Trophoblast cell (in vitro differentiated cells and primary cell): ENCODE measurements at regions not wholly inside any gene's neighbourhood (a gene's known extent, or its start where the extent isn't known, plus 50 kb on each side); places are given as distances from the start of the nearest gene placed in this dataset.

Experiments used
- DNase-seq, 2 donors: peaks; one replicate each; pipeline ENCODE4 v3.0.0-alpha.2; 2016
- H2AFZ ChIP-seq: 2 replicates; pipeline ENCODE4 v1.6.1; 2013; ENCODE audit warnings: low read length, moderate library complexity, mild to moderate bottlenecking; ENCODE audit not compliant: insufficient read depth, poor library complexity
- H2AK5ac ChIP-seq: 2 replicates; pipeline ENCODE4 v1.6.1; 2013; ENCODE audit warnings: mild to moderate bottlenecking, low read length
- H2BK120ac ChIP-seq: 2 replicates; pipeline ENCODE4 v1.6.1; 2013; ENCODE audit warnings: low read length, mild to moderate bottlenecking, moderate library complexity; ENCODE audit not compliant: insufficient read depth, poor library complexity
- H2BK12ac ChIP-seq: 2 replicates; pipeline ENCODE4 v1.6.1; 2013; ENCODE audit warnings: mild to moderate bottlenecking, low read length, moderate library complexity
- H2BK5ac ChIP-seq: 2 replicates; pipeline ENCODE4 v1.6.1; 2013; ENCODE audit warnings: low read length, low read depth, moderate library complexity, mild to moderate bottlenecking; ENCODE audit not compliant: poor library complexity
- H3K14ac ChIP-seq: 2 replicates; pipeline ENCODE4 v1.6.1; 2013; ENCODE audit warnings: mild to moderate bottlenecking, low read length
- H3K18ac ChIP-seq: 2 replicates; pipeline ENCODE4 v1.6.1; 2013; ENCODE audit warnings: mild to moderate bottlenecking, low read length
- H3K23ac ChIP-seq: 2 replicates; pipeline ENCODE4 v1.6.1; 2013; ENCODE audit warnings: low read length
- H3K27ac ChIP-seq: 2 replicates; pipeline ENCODE4 v1.5.1; 2013; ENCODE audit warnings: low read depth, mild to moderate bottlenecking, inconsistent platforms, low read length, moderate library complexity
- H3K27me3 ChIP-seq: 2 replicates; pipeline ENCODE4 v1.6.1; 2013; ENCODE audit warnings: inconsistent platforms, mild to moderate bottlenecking, low read length, moderate library complexity; ENCODE audit not compliant: insufficient read depth
- H3K36me3 ChIP-seq, 2 experiments: 1 replicate in 1 of 2; 2 replicates in 1 of 2; pipeline ENCODE4 v1.6.1; 2013; ENCODE audit warnings: low read length in 2 of 2, mild to moderate bottlenecking in 2 of 2, moderate library complexity in 1 of 2; ENCODE audit not compliant: insufficient read depth in 2 of 2, control insufficient read depth in 1 of 2
- H3K4ac ChIP-seq: 2 replicates; pipeline ENCODE4 v1.6.1; 2013; ENCODE audit warnings: low read depth, mild to moderate bottlenecking, low read length, moderate library complexity
- H3K4me1 ChIP-seq, 2 experiments: 1 replicate in 1 of 2; 2 replicates in 1 of 2; pipeline ENCODE4 v1.6.1; 2013; ENCODE audit warnings: low read length in 2 of 2, mild to moderate bottlenecking in 2 of 2, moderate library complexity in 1 of 2; ENCODE audit not compliant: insufficient read depth in 2 of 2, control insufficient read depth in 1 of 2
- H3K4me2 ChIP-seq: 2 replicates; pipeline ENCODE4 v1.6.1; 2013; ENCODE audit warnings: inconsistent platforms, mild to moderate bottlenecking, low read length, moderate library complexity
- H3K4me3 ChIP-seq: 2 replicates; pipeline ENCODE4 v1.5.1; 2013; ENCODE audit warnings: mild to moderate bottlenecking, low read depth, low read length, inconsistent platforms
- H3K79me1 ChIP-seq: one replicate; pipeline ENCODE4 v1.6.1; 2013; ENCODE audit warnings: low read length
- H3K79me2 ChIP-seq: 2 replicates; pipeline ENCODE4 v1.6.1; 2013; ENCODE audit warnings: low read length, mild to moderate bottlenecking; ENCODE audit not compliant: control insufficient read depth, insufficient read depth, poor library complexity
- H3K9ac ChIP-seq: 2 replicates; pipeline ENCODE4 v1.6.1; 2013; ENCODE audit warnings: mild to moderate bottlenecking, low read length
- H3K9me3 ChIP-seq: 2 replicates; pipeline ENCODE4 v1.6.1; 2013; ENCODE audit warnings: low read depth, mild to moderate bottlenecking, control low read depth, inconsistent platforms, low read length; ENCODE audit not compliant: insufficient read depth
- H4K12ac ChIP-seq: 2 replicates; pipeline ENCODE4 v1.6.1; 2013; ENCODE audit warnings: low read depth, mild to moderate bottlenecking, low read length, moderate library complexity
- H4K8ac ChIP-seq: 2 replicates; pipeline ENCODE4 v1.6.1; 2013; ENCODE audit warnings: low read depth, mild to moderate bottlenecking, low read length, moderate library complexity
- H4K91ac ChIP-seq: one replicate; pipeline ENCODE4 v1.6.1; 2013; ENCODE audit warnings: low read depth, mild to moderate bottlenecking, low read length, moderate library complexity
- WGBS: extraction: QIAGEN DNeasy Blood & Tissue Kit; methylation state at CpG from one replicate; pipeline ENCODE4 v1.1.7; 2013; ENCODE audit warnings: missing lambda C conversion rate; ENCODE audit not compliant: insufficient read length, insufficient coverage; ENCODE audit errors: extremely low coverage; 5-methylcytosine and 5-hydroxymethylcytosine counted together

DNA sequence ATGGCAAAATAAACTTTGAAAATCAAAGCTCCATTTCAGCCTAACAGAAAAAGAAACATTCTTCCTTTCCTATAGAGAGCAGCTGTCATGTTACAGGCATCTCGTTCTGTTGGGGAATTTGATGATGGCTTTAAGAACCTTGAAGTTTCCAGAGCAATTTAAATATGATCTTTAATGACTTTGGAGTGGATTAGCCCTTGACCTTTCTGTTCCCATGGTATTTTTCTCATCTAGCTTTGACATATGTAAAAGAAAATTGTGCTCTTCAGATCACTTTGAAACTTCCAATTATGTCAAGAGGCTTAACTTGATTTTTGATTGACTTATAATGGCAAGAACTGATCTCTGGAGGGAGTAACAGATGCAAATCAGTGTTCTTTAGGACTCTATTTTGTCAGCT lies 157.6 kb upstream of the SEMA3E start:
- H3K23ac ChIP-seq = no peak overlapping the region
- no peak overlapping the region for H3K4me3 ChIP-seq
- no peaks in the 10 kb centered on the region for H3K79me1 ChIP-seq
- H2BK5ac ChIP-seq = no peak overlapping the region
- H2AK5ac ChIP-seq = no peak overlapping the region
- no CpG with 5 or more reads among the region's 1 CpG for WGBS
- H4K91ac ChIP-seq = no peak overlapping the region
- H3K4ac ChIP-seq = no peak overlapping the region
- no peaks in the 10 kb centered on the region for H3K79me2 ChIP-seq
- no peaks in the 10 kb centered on the region for H3K9me3 ChIP-seq
- no peak overlapping the region for H4K12ac ChIP-seq
- H3K27me3 ChIP-seq = no peaks in the 10 kb centered on the region
- no peaks in the 10 kb centered on the region for H3K36me3 ChIP-seq
- H3K4me2 ChIP-seq = no peak overlapping the region
- H2BK120ac ChIP-seq = no peak overlapping the region
- H3K4me1 ChIP-seq = no peaks in the 10 kb centered on the region
- DNase-seq = no peak
- H4K8ac ChIP-seq = no peak overlapping the region
- no peak overlapping the region for H2AFZ ChIP-seq
- H3K9ac ChIP-seq = no peak overlapping the region
- H3K14ac ChIP-seq = no peak overlapping the region
- H3K18ac ChIP-seq = no peak overlapping the region
- H3K27ac ChIP-seq = no peak overlapping the region
- H2BK12ac ChIP-seq = no peak overlapping the region

DNA sequence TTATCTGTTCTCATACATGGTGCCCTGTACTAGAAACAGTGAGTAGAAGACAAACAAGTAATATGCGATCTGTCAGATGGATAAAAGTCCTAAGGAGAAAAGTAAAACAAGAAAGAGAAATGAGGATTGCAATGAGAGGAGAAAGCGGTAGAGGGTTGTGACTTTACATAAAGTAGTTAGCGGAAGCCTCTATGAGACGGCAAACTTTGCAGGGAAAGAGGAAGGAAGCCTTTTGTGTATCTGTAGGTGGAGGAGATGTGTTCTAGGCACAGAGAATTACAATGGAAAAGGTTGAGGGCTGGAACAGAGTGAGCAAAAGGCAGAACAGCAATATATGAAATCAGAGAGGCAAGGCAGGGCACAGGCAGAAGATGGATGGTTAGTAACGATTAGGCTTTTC lies 150.4 kb upstream of the SEMA3E start:
- H3K4me2 ChIP-seq = no peak overlapping the region
- H3K79me2 ChIP-seq = no peaks in the 10 kb centered on the region
- H2AK5ac ChIP-seq = no peak overlapping the region
- WGBS = no CpG with 5 or more reads among the region's 5 CpGs
- no peak overlapping the region for H2BK12ac ChIP-seq
- no peak overlapping the region for H3K18ac ChIP-seq
- H2BK5ac ChIP-seq = no peak overlapping the region
- H3K9ac ChIP-seq = no peak overlapping the region
- no peak overlapping the region for H3K23ac ChIP-seq
- H4K91ac ChIP-seq = no peak overlapping the region
- no peaks in the 10 kb centered on the region for H3K9me3 ChIP-seq
- H4K8ac ChIP-seq = no peak overlapping the region
- no peak overlapping the region for H3K4me3 ChIP-seq
- H2BK120ac ChIP-seq = no peak overlapping the region
- H3K79me1 ChIP-seq = no peaks in the 10 kb centered on the region
- no peaks in the 10 kb centered on the region for H3K27me3 ChIP-seq
- no peak overlapping the region for H3K4ac ChIP-seq
- H3K4me1 ChIP-seq = no peaks in the 10 kb centered on the region
- H3K36me3 ChIP-seq = no peaks in the 10 kb centered on the region
- DNase-seq = no peak
- H3K27ac ChIP-seq = no peak overlapping the region
- no peak overlapping the region for H4K12ac ChIP-seq
- H3K14ac ChIP-seq = no peak overlapping the region
- H2AFZ ChIP-seq = no peak overlapping the region

DNA sequence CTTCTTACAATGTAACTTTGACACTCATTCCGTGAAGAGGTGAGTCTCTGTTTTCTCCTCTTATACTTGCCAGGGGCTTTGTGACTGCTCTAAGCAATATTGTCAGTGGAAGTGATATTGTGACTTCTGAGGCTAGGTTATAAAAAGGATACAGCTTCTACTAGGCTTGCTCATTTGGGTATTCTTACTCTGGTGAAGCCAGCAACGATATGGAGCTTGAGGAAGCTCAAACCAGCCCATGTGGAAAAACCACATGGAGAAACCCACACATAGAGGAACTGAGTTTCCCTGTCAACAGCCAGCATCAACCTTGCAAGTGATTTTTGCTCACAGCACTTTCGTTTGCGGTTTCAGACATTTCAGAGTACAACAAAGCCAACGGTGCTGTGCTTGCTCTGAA lies 149.6 kb upstream of the SEMA3E start:
- Histone ChIP-seq H3K27me3 (no peaks in the 10 kb centered on the region), H3K79me2 (no peaks in the 10 kb centered on the region), H3K9ac (no peak overlapping the region), H3K23ac (no peak overlapping the region), H3K79me1 (no peaks in the 10 kb centered on the region), H3K36me3 (no peaks in the 10 kb centered on the region), H3K14ac (no peak overlapping the region), H3K4ac (no peak overlapping the region), H3K4me3 (no peak overlapping the region), H3K4me1 (no peaks in the 10 kb centered on the region), H2BK5ac (no peak overlapping the region), H3K27ac (no peak overlapping the region), H3K4me2 (no peak overlapping the region), H2BK12ac (no peak overlapping the region), H4K8ac (no peak overlapping the region), H2AK5ac (no peak overlapping the region), H2AFZ (no peak overlapping the region), H3K18ac (no peak overlapping the region), H3K9me3 (no peaks in the 10 kb centered on the region), H4K12ac (no peak overlapping the region), H4K91ac (no peak overlapping the region), H2BK120ac (no peak overlapping the region)
- no CpG with 5 or more reads among the region's 5 CpGs for WGBS
- DNase-seq = no peak

DNA sequence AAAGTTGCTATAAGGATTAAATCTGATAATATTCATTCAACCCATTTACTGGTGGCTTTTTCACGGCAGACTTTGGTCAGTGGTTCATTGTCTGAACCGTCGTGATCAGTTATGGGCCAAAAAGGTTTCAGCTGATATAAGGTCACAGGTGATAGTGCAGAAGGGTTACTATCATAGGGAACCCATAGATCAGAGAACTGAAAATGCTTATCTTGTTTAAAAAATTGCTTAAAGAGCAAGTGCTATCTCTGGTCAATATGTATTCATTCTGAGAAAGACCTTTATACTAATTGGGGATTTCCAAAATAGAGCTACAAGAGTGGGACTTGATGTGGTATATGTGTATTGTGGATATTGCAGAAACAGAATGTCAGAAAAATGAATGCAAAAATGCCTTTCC lies 147.8 kb upstream of the SEMA3E start:
- Histone ChIP-seq H2BK12ac (no peak overlapping the region), H3K27ac (no peak overlapping the region), H3K36me3 (no peaks in the 10 kb centered on the region), H3K14ac (no peak overlapping the region), H3K23ac (no peak overlapping the region), H3K4me2 (no peak overlapping the region), H4K8ac (no peak overlapping the region), H3K4ac (no peak overlapping the region), H3K9me3 (no peaks in the 10 kb centered on the region), H2BK5ac (no peak overlapping the region), H3K4me3 (no peak overlapping the region), H2BK120ac (no peak overlapping the region), H4K12ac (no peak overlapping the region), H3K4me1 (no peaks in the 10 kb centered on the region), H3K79me2 (no peaks in the 10 kb centered on the region), H4K91ac (no peak overlapping the region), H3K9ac (no peak overlapping the region), H3K79me1 (no peaks in the 10 kb centered on the region), H2AFZ (no peak overlapping the region), H3K27me3 (no peaks in the 10 kb centered on the region), H3K18ac (no peak overlapping the region), H2AK5ac (no peak overlapping the region)
- DNase-seq = no peak
- no CpG with 5 or more reads among the region's 3 CpGs for WGBS
